ENCODE measurements at regions not wholly inside any gene's neighbourhood (a gene's known extent, or its start where the extent isn't known, plus 50 kb on each side); places are given as distances from the start of the nearest gene placed in this dataset.

DNA sequence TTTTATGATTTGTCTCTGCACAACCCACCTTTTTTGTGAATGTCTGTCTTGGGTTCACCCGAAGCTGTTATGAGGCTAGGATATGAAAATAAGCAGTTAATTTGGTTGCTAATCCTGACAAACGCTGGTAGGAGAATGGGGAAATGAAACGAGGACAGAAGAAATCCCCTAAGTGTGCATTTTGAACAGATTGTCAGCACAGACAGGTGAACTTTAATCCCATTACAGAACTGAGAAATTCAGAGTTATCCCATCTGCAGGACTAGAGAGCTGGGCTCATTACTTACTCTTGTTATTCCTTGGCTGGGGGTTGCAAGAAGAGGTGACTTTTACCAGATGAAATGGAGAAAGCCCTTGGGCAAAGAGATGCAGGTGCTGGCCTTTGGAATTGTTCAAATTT, 123.3 kb upstream of the NYAP2 start:
- H3K9me3 ChIP-seq (ENCODE audit: low read length), result no peaks in the 10 kb centered on the region
- no peaks in the 10 kb centered on the region for H3K27me3 ChIP-seq (ENCODE audit: insufficient read depth, low read length, poor library complexity, severe bottlenecking)
- no peaks in the 10 kb centered on the region for H3K36me3 ChIP-seq (ENCODE audit: insufficient read depth, low read length)
- H3K9me3 Mint-ChIP-seq, result peaks cover 4 to 19% (median 12%) of the 10 kb centered on the region in 5 donors
- peaks cover 0 to 7% of the 10 kb centered on the region in 2 donors for H3K27me3 Mint-ChIP-seq
- DNase-seq, result no peak
- no peak overlapping the region for H3K4me3 ChIP-seq (ENCODE audit: low read length)
- no peak overlapping the region for H3K27ac ChIP-seq (ENCODE audit: low read depth, low read length)
- POLR2A ChIA-PET, result no interaction called here
- H3K27ac Mint-ChIP-seq, result no peak overlapping the region
- H3K4me1 ChIP-seq (ENCODE audit: insufficient read depth, low read length), result no peaks in the 10 kb centered on the region
- CTCF ChIA-PET, result no interaction called here
- peaks cover 2 to 10% (median 5%) of the 10 kb centered on the region in 3 donors for H3K36me3 Mint-ChIP-seq
- no peaks in the 10 kb centered on the region for H3K4me1 Mint-ChIP-seq
- H3K4me3 Mint-ChIP-seq, result no peak overlapping the region

- ChIA-PET POLR2A (no interaction called here), CTCF (no interaction called here)
- H3K27me3 Mint-ChIP-seq, result peaks cover 0 to 7% of the 10 kb centered on the region in 2 donors
- Histone ChIP-seq H3K27me3 (ENCODE audit: insufficient read depth, low read length, poor library complexity, severe bottlenecking) (no peaks in the 10 kb centered on the region), H3K36me3 (ENCODE audit: insufficient read depth, low read length) (no peaks in the 10 kb centered on the region), H3K4me1 (ENCODE audit: insufficient read depth, low read length) (no peaks in the 10 kb centered on the region), H3K9me3 (ENCODE audit: low read length) (no peaks in the 10 kb centered on the region), H3K4me3 (ENCODE audit: low read length) (no peak overlapping the region), H3K27ac (ENCODE audit: low read depth, low read length) (no peak overlapping the region)
- H3K9me3 Mint-ChIP-seq, result peaks cover 4 to 19% (median 12%) of the 10 kb centered on the region in 5 donors
- H3K4me1 Mint-ChIP-seq, result no peaks in the 10 kb centered on the region
- H3K4me3 Mint-ChIP-seq, result no peak overlapping the region
- peak overlapping the region in 1 of 8 donors; percentile 50 for H3K27ac Mint-ChIP-seq
- DNase-seq, result no peak
- peaks cover 2 to 10% (median 5%) of the 10 kb centered on the region in 3 donors for H3K36me3 Mint-ChIP-seq
Observed at GRCh38 chr2:225275443-225275842, 124.1 kb upstream of the NYAP2 start.

- Histone ChIP-seq H3K36me3 (ENCODE audit: insufficient read depth, low read length) (no peaks in the 10 kb centered on the region), H3K9me3 (ENCODE audit: low read length) (no peaks in the 10 kb centered on the region), H3K27ac (ENCODE audit: low read depth, low read length) (no peak overlapping the region), H3K27me3 (ENCODE audit: insufficient read depth, low read length, poor library complexity, severe bottlenecking) (no peaks in the 10 kb centered on the region), H3K4me1 (ENCODE audit: insufficient read depth, low read length) (no peaks in the 10 kb centered on the region), H3K4me3 (ENCODE audit: low read length) (no peak overlapping the region)
- ChIA-PET POLR2A (no interaction called here), CTCF (interaction anchor here (1.8 kb wide), 1 partner anchor 8 kb away, joined by 5 read pairs; no protein-coding TSS in a partner anchor)
- Mint-ChIP-seq H3K9me3 (peaks cover 4 to 19% (median 12%) of the 10 kb centered on the region in 5 donors), H3K27ac (no peak overlapping the region), H3K4me3 (no peak overlapping the region), H3K27me3 (peaks cover 0 to 5% of the 10 kb centered on the region in 2 donors), H3K4me1 (no peaks in the 10 kb centered on the region), H3K36me3 (peaks cover 2 to 10% (median 5%) of the 10 kb centered on the region in 3 donors)
- no peak for DNase-seq
Observed at GRCh38 chr2:225274751-225275150, 124.8 kb upstream of the NYAP2 start.

DNA sequence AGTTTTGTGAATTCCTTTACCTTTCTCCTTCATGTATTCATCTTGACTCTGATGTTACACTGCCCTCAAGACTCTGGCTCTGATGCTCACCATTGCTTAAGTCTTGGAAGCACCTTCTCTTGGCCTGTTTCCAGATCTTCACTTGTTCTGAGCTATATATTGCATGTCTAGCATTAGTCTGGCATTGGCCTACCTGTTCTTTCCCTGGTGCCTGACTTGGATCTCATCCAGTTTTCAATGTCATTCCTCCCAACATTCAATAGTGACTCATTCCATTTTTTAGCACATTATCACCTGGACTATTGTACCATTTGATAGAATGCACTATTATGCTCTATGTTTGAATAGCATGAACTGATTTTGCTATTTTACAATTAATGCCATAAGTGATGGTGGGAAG, 127.3 kb upstream of the NYAP2 start:
- Histone ChIP-seq H3K9me3 (ENCODE audit: low read length) (no peaks in the 10 kb centered on the region), H3K4me1 (ENCODE audit: insufficient read depth, low read length) (no peaks in the 10 kb centered on the region), H3K27ac (ENCODE audit: low read depth, low read length) (no peak overlapping the region), H3K4me3 (ENCODE audit: low read length) (no peak overlapping the region), H3K27me3 (ENCODE audit: insufficient read depth, low read length, poor library complexity, severe bottlenecking) (no peaks in the 10 kb centered on the region), H3K36me3 (ENCODE audit: insufficient read depth, low read length) (no peaks in the 10 kb centered on the region)
- H3K27ac Mint-ChIP-seq, result no peak overlapping the region
- H3K36me3 Mint-ChIP-seq, result peaks cover 0 to 5% (median 4%) of the 10 kb centered on the region in 3 donors
- POLR2A ChIA-PET, result no interaction called here
- DNase-seq, result no peak
- peaks cover 0 to 5% of the 10 kb centered on the region in 2 donors for H3K27me3 Mint-ChIP-seq
- no peak overlapping the region for H3K4me3 Mint-ChIP-seq
- H3K4me1 Mint-ChIP-seq, result no peaks in the 10 kb centered on the region
- peaks cover 1 to 12% (median 5%) of the 10 kb centered on the region in 5 donors for H3K9me3 Mint-ChIP-seq
- CTCF ChIA-PET, result no interaction called here

DNA sequence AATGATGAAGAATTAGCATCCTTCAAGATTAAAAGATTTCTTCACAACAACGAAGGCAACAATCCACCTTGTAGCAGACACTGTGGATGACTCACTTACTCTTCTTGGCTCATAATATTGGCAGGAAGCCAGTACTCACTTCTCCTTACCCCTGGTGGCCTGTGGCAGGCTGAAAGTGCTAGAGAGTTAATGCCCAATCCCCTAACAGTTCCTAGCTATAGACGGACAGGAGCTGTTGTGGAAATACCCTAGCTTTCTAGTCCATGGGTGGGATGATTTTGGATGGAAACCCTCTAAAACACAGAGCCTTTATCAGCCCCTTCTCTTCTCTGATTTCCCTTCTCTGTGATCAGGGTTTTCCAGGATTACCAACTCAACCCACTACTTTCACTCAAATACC, 128.6 kb upstream of the NYAP2 start:
- peak in 2 of 5 donors; percentile 3 to 49 for DNase-seq
- POLR2A ChIA-PET, result no interaction called here
- Histone ChIP-seq H3K27me3 (ENCODE audit: insufficient read depth, low read length, poor library complexity, severe bottlenecking) (no peaks in the 10 kb centered on the region), H3K27ac (ENCODE audit: low read depth, low read length) (no peak overlapping the region), H3K36me3 (ENCODE audit: insufficient read depth, low read length) (no peaks in the 10 kb centered on the region), H3K9me3 (ENCODE audit: low read length) (no peaks in the 10 kb centered on the region), H3K4me1 (ENCODE audit: insufficient read depth, low read length) (no peaks in the 10 kb centered on the region), H3K4me3 (ENCODE audit: low read length) (no peak overlapping the region)
- Mint-ChIP-seq H3K36me3 (peaks cover 0 to 3% (median 2%) of the 10 kb centered on the region in 3 donors), H3K9me3 (peaks cover 0 to 6% (median 0%) of the 10 kb centered on the region in 5 donors), H3K27me3 (peaks cover 0 to 5% of the 10 kb centered on the region in 2 donors), H3K4me1 (no peaks in the 10 kb centered on the region), H3K27ac (no peak overlapping the region), H3K4me3 (no peak overlapping the region)
- CTCF ChIA-PET, result no interaction called here

GRCh38 chr2:225270053-225270452, 129.5 kb upstream of the NYAP2 start:
- peaks cover 0 to 3% of the 10 kb centered on the region in 2 donors for H3K27me3 Mint-ChIP-seq
- POLR2A ChIA-PET, result no interaction called here
- H3K9me3 Mint-ChIP-seq, result peaks cover 0 to 3% (median 2%) of the 10 kb centered on the region in 5 donors
- Histone ChIP-seq H3K36me3 (ENCODE audit: insufficient read depth, low read length) (no peaks in the 10 kb centered on the region), H3K4me3 (ENCODE audit: low read length) (no peak overlapping the region), H3K4me1 (ENCODE audit: insufficient read depth, low read length) (no peaks in the 10 kb centered on the region), H3K27ac (ENCODE audit: low read depth, low read length) (no peak overlapping the region), H3K27me3 (ENCODE audit: insufficient read depth, low read length, poor library complexity, severe bottlenecking) (no peaks in the 10 kb centered on the region), H3K9me3 (ENCODE audit: low read length) (no peaks in the 10 kb centered on the region)
- no peak for DNase-seq
- no peak overlapping the region for H3K27ac Mint-ChIP-seq
- no peak overlapping the region for H3K4me3 Mint-ChIP-seq
- no peaks in the 10 kb centered on the region for H3K4me1 Mint-ChIP-seq
- H3K36me3 Mint-ChIP-seq, result peaks cover 0 to 2% (median 0%) of the 10 kb centered on the region in 3 donors
- CTCF ChIA-PET, result no interaction called here

DNA sequence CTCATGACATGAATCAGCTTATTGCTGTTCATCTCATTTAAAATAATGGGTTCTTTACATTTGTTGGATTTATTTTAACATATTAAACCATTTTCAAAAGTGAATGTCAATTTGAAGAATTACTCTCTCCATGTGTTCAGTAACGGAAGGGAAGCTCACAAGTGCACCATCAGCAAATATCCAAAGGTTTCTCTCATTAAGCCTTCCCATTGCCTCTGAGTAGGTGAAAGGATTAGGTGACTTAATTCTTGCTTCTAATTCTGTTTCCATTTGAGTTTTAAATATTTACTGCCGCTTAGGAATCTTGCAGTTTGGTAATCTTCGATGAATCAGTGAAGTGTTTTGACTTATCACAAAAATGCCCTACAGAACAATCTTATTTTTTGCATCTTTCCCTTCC, 145.1 kb upstream of the NYAP2 start:
- Histone ChIP-seq H3K27ac (ENCODE audit: low read depth, low read length) (no peak overlapping the region), H3K9me3 (ENCODE audit: low read length) (no peaks in the 10 kb centered on the region), H3K4me3 (ENCODE audit: low read length) (no peak overlapping the region), H3K4me1 (ENCODE audit: insufficient read depth, low read length) (no peaks in the 10 kb centered on the region), H3K36me3 (ENCODE audit: insufficient read depth, low read length) (no peaks in the 10 kb centered on the region), H3K27me3 (ENCODE audit: insufficient read depth, low read length, poor library complexity, severe bottlenecking) (no peaks in the 10 kb centered on the region)
- H3K4me1 Mint-ChIP-seq, result no peaks in the 10 kb centered on the region
- no peak overlapping the region for H3K4me3 Mint-ChIP-seq
- H3K27me3 Mint-ChIP-seq, result peaks cover 3 to 37% of the 10 kb centered on the region in 2 donors
- CTCF ChIA-PET, result no interaction called here
- H3K27ac Mint-ChIP-seq, result no peak overlapping the region
- POLR2A ChIA-PET, result no interaction called here
- no peak for DNase-seq
- no peaks in the 10 kb centered on the region for H3K36me3 Mint-ChIP-seq
- peaks cover 0 to 12% (median 6%) of the 10 kb centered on the region in 5 donors for H3K9me3 Mint-ChIP-seq

DNA sequence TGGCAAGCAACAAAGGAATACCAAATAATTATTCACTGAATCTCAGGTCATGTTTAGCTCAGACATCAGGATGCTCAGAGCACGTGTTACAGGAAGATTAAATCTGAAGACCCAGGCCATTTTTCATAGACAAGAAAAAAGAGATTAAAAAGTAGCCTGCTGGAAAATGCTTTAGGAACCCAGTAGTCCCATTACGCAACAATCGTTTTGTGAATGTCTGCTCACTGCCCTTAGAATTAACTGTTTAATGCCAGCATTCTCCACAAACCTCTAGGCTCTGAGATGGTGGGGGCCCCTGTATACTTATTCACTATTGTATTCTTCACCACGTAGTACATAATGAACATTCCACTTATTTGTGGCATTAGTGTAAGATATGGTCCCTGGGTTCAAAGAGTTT, 154.6 kb upstream of the NYAP2 start:
- Mint-ChIP-seq H3K4me3 (no peak overlapping the region), H3K27me3 (peaks cover 5 to 15% of the 10 kb centered on the region in 2 donors), H3K4me1 (no peaks in the 10 kb centered on the region), H3K27ac (no peak overlapping the region), H3K9me3 (no peaks in the 10 kb centered on the region), H3K36me3 (peaks cover 0 to 4% (median 0%) of the 10 kb centered on the region in 3 donors)
- ChIA-PET CTCF (no interaction called here), POLR2A (no interaction called here)
- Histone ChIP-seq H3K4me1 (ENCODE audit: insufficient read depth, low read length) (no peaks in the 10 kb centered on the region), H3K9me3 (ENCODE audit: low read length) (no peaks in the 10 kb centered on the region), H3K27ac (ENCODE audit: low read depth, low read length) (no peak overlapping the region), H3K36me3 (ENCODE audit: insufficient read depth, low read length) (no peaks in the 10 kb centered on the region), H3K27me3 (ENCODE audit: insufficient read depth, low read length, poor library complexity, severe bottlenecking) (no peaks in the 10 kb centered on the region), H3K4me3 (ENCODE audit: low read length) (no peak overlapping the region)
- DNase-seq, result no peak
